ENCODE measurements at regions not wholly inside any gene's neighbourhood (a gene's known extent, or its start where the extent isn't known, plus 50 kb on each side); places are given as distances from the start of the nearest gene placed in this dataset.

- no peak for TF ChIP-seq POLR2A (IDR thresholded peaks at IDR 0.05; ENCODE audit: low read depth, low read length)
- TF ChIP-seq CHD1 (IDR thresholded peaks at IDR 0.05; ENCODE audit: low read depth, low read length) = no peak
- no peak for TF ChIP-seq MAZ (IDR thresholded peaks at IDR 0.05; ENCODE audit: borderline replicate concordance, low read depth, low read length)
- TF ChIP-seq CTCF (conservative IDR thresholded peaks at IDR 0.05; ENCODE audit: low read depth, low read length) = no peak
- no peak for TF ChIP-seq SMC3 (IDR thresholded peaks at IDR 0.05; ENCODE audit: low read depth, low read length)
- no peak for TF ChIP-seq ELK1 (IDR thresholded peaks at IDR 0.05; ENCODE audit: borderline replicate concordance, low read depth, low read length)
- TF ChIP-seq MXI1 (IDR thresholded peaks at IDR 0.05; ENCODE audit: borderline replicate concordance, low read depth, low read length) = no peak
- no peak for TF ChIP-seq FOS (IDR thresholded peaks at IDR 0.05; ENCODE audit: low read depth, low read length)
- TF ChIP-seq USF2 (IDR thresholded peaks at IDR 0.05; ENCODE audit: low read depth, low read length) = no peak
- no peak for TF ChIP-seq BHLHE40 (IDR thresholded peaks at IDR 0.05; ENCODE audit: low read depth, low read length)
- no peak for TF ChIP-seq RFX5 (IDR thresholded peaks at IDR 0.05; ENCODE audit: low read depth, low read length)
- no peak for TF ChIP-seq RAD21 (IDR thresholded peaks at IDR 0.05; ENCODE audit: low read length)
Measured at GRCh38 chr17:33628500-33629346, 335.6 kb upstream of the ASIC2 start.

Data from IMR-90 (cell line).